OCI-LY7 (cell line): ENCODE measurements at regions not wholly inside any gene's neighbourhood (a gene's known extent, or its start where the extent isn't known, plus 50 kb on each side); places are given as distances from the start of the nearest gene placed in this dataset.

Experiments
- CTCF ChIP-seq: fragments of 200-600 bp; sonication (generic); conservative IDR thresholded peaks from 2 replicates; pipeline ENCODE4 v1.5.1; 2014; ENCODE audit warnings: mild to moderate bottlenecking, antibody characterized with exemption, low read length, moderate library complexity, mixed read lengths
- EZH2phosphoT487 ChIP-seq: fragments of 200-600 bp; sonication (generic); IDR thresholded peaks from 2 replicates; pipeline ENCODE4 v1.6.1; 2018; ENCODE audit warnings: low read depth, borderline replicate concordance, mild to moderate bottlenecking, mixed run types, antibody characterized with exemption, low read length, moderate library complexity, mixed read lengths

GRCh38 chr2:118667348-118667747 is 180.1 kb downstream of the EN1 start:
- TF ChIP-seq CTCF (no peak), EZH2phosphoT487 (no peak)
